ENCODE measurements at regions not wholly inside any gene's neighbourhood (a gene's known extent, or its start where the extent isn't known, plus 50 kb on each side); places are given as distances from the start of the nearest gene placed in this dataset.

- no peak for TF ChIP-seq CTCF (IDR thresholded peaks at IDR 0.05; ENCODE audit: low read depth, low read length)
- no peak for TF ChIP-seq EZH2phosphoT487 (IDR thresholded peaks at IDR 0.05; ENCODE audit: low read depth)
Measured at GRCh38 chr16:51825779-51826178, 674.7 kb upstream of the SALL1 start.
